ENCODE measurements at regions not wholly inside any gene's neighbourhood (a gene's known extent, or its start where the extent isn't known, plus 50 kb on each side); places are given as distances from the start of the nearest gene placed in this dataset.

DNA sequence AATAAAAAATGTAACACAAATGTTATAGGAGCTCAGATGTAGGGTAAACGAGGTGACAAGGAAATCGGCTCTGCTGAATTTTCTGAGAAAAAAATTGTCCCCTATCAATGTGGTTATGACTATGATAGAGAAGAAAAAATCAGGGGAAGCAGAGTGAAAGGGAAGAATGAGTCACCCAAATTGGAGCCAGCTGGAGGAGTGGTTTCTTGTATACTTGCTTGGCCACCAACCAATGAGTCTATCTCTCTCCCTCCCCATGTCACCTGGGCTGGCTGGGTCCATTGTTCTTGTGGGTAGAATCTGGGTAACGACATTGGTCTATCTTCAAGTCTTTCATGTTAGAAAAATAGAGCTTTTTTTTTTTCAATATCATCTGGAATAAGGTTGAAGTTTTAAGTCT is 196.6 kb upstream of the FLRT2 start:
- H3K4me1 ChIP-seq (replicated peaks in 1 of 2) = no peaks in the 10 kb centered on the region
- no peaks in the 10 kb centered on the region for H3K9me3 ChIP-seq (replicated peaks in 1 of 3)
- no peak overlapping the region for H3K27ac ChIP-seq
- H3K36me3 ChIP-seq (replicated peaks in 1 of 2) = no peaks in the 10 kb centered on the region
- DNase-seq = peak in 1 of 7 donors; percentile 30
- H3K4me3 ChIP-seq = no peak overlapping the region
- no peaks in the 10 kb centered on the region for H3K27me3 ChIP-seq
- TF ChIP-seq POLR2A (IDR thresholded peaks at IDR 0.05) (no peak), CTCF (IDR thresholded peaks at IDR 0.05) (no peak)
- intact Hi-C loops (cut with DNase I) = no loop called here
- 78 to 88% (median 82%) methylated on average over 3 of the region's 3 CpGs for WGBS, 4 donors

- TF ChIP-seq CTCF (IDR thresholded peaks at IDR 0.05) (no peak), POLR2A (IDR thresholded peaks at IDR 0.05) (no peak)
- H3K4me1 ChIP-seq (replicated peaks in 1 of 2) = no peaks in the 10 kb centered on the region
- intact Hi-C loops (cut with DNase I) = no loop called here
- no peaks in the 10 kb centered on the region for H3K27me3 ChIP-seq
- no peak for DNase-seq
- no peak overlapping the region for H3K4me3 ChIP-seq
- H3K36me3 ChIP-seq (replicated peaks in 1 of 2) = no peaks in the 10 kb centered on the region
- WGBS, 4 donors = 92 to 95% (median 93%) methylated on average over 4 of the region's 4 CpGs
- no peak overlapping the region for H3K27ac ChIP-seq
- H3K9me3 ChIP-seq (replicated peaks in 1 of 3) = no peaks in the 10 kb centered on the region
Observed at GRCh38 chr14:85333841-85334240, 196.1 kb upstream of the FLRT2 start.

DNA sequence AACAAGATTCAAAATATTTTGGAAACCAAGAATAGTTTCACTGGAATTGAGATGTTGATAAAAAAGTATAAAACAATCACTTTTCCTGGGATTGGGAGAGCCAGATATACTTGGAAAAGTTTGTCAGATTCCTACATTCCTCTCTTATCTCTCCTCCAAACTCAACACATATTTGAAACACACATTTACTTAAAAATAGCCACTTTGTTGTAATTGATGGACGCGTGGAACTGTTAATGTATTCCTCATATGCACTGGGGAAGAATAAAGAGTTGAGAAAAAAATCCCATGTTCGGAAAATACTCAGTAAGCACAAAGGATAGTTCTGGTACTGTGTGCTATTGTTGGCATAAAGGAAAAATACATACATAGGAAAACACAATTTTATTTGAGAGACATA is 195.6 kb upstream of the FLRT2 start:
- no peak for DNase-seq
- no peaks in the 10 kb centered on the region for H3K4me1 ChIP-seq (replicated peaks in 1 of 2)
- no peak overlapping the region for H3K27ac ChIP-seq
- WGBS, 4 donors = 81 to 89% (median 87%) methylated on average over 3 of the region's 3 CpGs
- H3K9me3 ChIP-seq (replicated peaks in 1 of 3) = no peaks in the 10 kb centered on the region
- no peaks in the 10 kb centered on the region for H3K27me3 ChIP-seq
- intact Hi-C loops (cut with DNase I) = no loop called here
- H3K36me3 ChIP-seq (replicated peaks in 1 of 2) = no peaks in the 10 kb centered on the region
- no peak overlapping the region for H3K4me3 ChIP-seq
- TF ChIP-seq POLR2A (IDR thresholded peaks at IDR 0.05) = no peak

- intact Hi-C loops (cut with DNase I) = no loop called here
- Histone ChIP-seq H3K4me1 (replicated peaks in 1 of 2) (no peaks in the 10 kb centered on the region), H3K27me3 (no peaks in the 10 kb centered on the region), H3K4me3 (no peak overlapping the region), H3K27ac (no peak overlapping the region), H3K9me3 (replicated peaks in 1 of 3) (no peaks in the 10 kb centered on the region), H3K36me3 (replicated peaks in 1 of 2) (no peaks in the 10 kb centered on the region)
- DNase-seq = no peak
- WGBS, 4 donors = 90 to 97% (median 95%) methylated on average over 1 of the region's 1 CpG
- TF ChIP-seq CTCF (IDR thresholded peaks at IDR 0.05) (no peak), POLR2A (IDR thresholded peaks at IDR 0.05) (no peak)
Observed at GRCh38 chr14:85336257-85336656, 193.7 kb upstream of the FLRT2 start.

- no peaks in the 10 kb centered on the region for H3K27me3 ChIP-seq
- DNase-seq = peak; percentile 21 to 56 (median 39)
- H3K36me3 ChIP-seq (replicated peaks in 1 of 2) = no peaks in the 10 kb centered on the region
- 40 to 49% (median 47%) methylated on average over 5 of the region's 5 CpGs for WGBS, 4 donors
- no peak overlapping the region for H3K4me3 ChIP-seq
- intact Hi-C loops (cut with DNase I) = no loop called here
- peak overlapping the region in 1 of 5 donors; percentile 31 for H3K27ac ChIP-seq
- H3K9me3 ChIP-seq (replicated peaks in 1 of 3) = no peaks in the 10 kb centered on the region
- TF ChIP-seq POLR2A (IDR thresholded peaks at IDR 0.05) = no peak
- no peak for TF ChIP-seq CTCF (IDR thresholded peaks at IDR 0.05)
- no peaks in the 10 kb centered on the region for H3K4me1 ChIP-seq (replicated peaks in 1 of 2)
Observed at GRCh38 chr14:85336817-85337216, 193.1 kb upstream of the FLRT2 start.
